ENCODE measurements at regions not wholly inside any gene's neighbourhood (a gene's known extent, or its start where the extent isn't known, plus 50 kb on each side); places are given as distances from the start of the nearest gene placed in this dataset.

DNA sequence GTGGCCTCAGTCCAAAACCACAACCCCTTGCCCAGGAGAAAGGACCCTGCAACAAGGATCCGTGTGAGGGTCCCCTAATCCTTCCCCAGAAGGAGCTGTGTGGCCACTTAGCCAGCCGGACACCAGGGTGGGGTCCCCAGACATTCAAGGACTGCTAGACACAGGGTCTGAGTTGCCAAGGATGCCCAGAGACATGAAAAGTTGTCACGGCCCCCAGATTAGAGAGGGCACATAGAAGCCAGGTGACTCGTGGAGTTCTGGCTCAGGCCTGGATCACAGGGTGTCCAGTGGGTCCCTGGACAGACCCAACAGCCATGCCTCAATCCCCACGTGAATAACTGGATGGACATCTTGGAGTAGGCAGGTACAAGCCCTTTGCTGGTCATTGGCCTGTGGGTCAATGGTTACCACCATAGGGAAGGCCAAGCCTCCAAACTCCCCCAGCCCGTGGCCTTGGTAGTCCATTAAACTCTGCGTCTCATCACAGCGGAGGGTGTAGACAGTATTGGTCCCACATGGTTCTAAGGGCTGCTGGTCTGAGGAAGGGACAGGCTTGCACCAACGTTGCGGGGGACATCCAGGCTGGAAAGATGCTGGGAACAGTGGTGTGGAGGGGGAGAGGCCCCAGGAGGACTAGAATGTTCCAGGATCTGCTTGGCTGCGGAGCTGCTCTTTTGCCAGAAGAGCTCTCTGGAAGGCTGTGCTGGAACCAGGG, 205.9 kb upstream of the PPP2R2D start:
- no peak for DNase-seq (ENCODE audit: low read depth)
- TF ChIP-seq, protein P1, sequence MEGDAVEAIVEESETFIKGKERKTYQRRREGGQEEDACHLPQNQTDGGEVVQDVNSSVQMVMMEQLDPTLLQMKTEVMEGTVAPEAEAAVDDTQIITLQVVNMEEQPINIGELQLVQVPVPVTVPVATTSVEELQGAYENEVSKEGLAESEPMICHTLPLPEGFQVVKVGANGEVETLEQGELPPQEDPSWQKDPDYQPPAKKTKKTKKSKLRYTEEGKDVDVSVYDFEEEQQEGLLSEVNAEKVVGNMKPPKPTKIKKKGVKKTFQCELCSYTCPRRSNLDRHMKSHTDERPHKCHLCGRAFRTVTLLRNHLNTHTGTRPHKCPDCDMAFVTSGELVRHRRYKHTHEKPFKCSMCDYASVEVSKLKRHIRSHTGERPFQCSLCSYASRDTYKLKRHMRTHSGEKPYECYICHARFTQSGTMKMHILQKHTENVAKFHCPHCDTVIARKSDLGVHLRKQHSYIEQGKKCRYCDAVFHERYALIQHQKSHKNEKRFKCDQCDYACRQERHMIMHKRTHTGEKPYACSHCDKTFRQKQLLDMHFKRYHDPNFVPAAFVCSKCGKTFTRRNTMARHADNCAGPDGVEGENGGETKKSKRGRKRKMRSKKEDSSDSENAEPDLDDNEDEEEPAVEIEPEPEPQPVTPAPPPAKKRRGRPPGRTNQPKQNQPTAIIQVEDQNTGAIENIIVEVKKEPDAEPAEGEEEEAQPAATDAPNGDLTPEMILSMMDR (IDR thresholded peaks at IDR 0.05; ENCODE audit: insufficient read depth, low read depth, low read length, missing control alignments) = no peak
- H3K4me3 ChIP-seq (ENCODE audit: low read depth, low read length) = no peak overlapping the region

DNA sequence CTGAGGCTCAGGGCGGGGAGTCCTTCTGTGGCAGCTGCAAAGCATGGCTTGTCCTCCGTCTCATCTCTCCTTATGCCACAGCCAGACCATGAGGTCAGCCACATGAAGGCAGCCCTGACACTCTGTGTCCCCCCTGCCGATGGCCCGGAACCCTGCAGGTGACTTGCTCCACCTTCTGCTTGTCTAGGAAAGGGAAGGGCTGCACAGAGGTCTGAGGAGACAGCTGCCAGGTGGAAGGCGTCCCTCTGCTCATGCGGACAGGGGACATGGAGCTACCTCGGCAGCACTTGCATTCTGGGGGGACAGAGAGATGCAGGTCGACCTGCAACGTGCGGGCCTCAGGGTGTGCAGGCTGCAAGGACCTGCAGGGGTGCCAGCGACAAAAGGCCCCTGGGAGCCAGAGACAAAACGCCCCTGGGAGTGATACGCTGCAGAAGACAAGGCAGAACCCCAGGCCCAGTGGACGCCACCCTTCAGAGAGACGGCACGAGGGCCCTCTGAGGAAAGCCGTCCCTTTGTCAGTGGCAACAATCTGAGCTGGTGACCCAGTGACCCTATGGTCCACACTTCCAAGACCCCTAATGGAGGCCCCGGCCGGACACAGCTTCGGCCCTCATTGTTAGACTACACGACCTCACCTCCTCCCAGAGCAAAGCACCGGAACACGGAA, 205.2 kb upstream of the PPP2R2D start:
- TF ChIP-seq, protein P1 (IDR thresholded peaks at IDR 0.05; ENCODE audit: insufficient read depth, low read depth, low read length, missing control alignments) = no peak
- no peak for DNase-seq (ENCODE audit: low read depth)
- H3K4me3 ChIP-seq (ENCODE audit: low read depth, low read length) = no peak overlapping the region

DNA sequence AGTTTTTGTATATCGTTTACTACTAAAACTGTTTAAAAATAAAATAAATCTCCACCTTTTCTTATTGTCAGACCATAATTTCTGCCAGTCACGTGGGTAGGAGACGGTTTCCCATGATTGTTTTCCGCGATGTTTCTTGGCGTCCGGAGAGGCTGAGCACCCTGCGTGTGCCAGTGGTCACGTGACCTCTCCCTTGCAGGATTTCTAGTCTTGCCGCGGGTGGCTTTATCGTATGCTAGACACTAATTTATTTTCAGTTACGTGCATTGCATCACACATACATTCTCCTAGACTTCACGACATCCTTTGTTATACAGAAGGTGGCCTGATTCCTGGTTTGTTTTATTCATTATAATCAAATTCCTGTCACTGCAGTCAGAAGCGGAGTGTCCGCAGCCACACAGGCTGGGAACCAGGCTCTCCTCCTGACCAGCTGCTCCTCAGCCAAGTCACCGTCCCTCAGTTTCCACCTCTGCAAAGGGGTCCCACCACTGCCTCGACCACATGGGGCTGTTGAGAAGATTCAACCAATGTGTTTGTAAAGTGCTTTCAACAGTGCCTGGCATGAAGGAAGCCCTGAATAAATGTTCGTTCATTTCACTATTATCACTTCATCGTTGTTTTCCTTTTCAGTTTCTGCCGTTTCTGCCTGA, 203.2 kb upstream of the PPP2R2D start:
- TF ChIP-seq, protein P1 (IDR thresholded peaks at IDR 0.05; ENCODE audit: insufficient read depth, low read depth, low read length, missing control alignments) = no peak
- H3K4me3 ChIP-seq (ENCODE audit: low read depth, low read length) = no peak overlapping the region
- DNase-seq (ENCODE audit: low read depth) = no peak

DNA sequence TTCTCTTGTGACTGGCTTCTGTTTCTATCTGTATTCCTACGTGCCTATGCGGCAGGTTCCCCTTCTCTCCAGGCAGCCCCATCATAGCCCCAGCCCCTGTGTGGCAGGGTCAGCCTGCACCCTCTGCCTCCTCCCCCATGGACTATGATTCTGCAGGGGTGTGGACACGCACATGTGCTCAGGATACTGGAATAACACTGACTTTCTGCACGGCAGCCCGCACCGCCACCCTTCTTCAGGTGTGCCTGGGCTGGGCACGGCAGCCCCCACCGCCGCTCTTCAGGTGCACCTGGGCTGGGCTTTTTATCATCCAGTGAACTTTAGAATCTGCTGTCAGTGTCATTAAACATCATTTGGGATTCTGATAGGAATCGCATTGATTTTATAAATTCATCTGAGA, 202.6 kb upstream of the PPP2R2D start:
- TF ChIP-seq, protein P1 (IDR thresholded peaks at IDR 0.05; ENCODE audit: insufficient read depth, low read depth, low read length, missing control alignments) = no peak
- H3K4me3 ChIP-seq (ENCODE audit: low read depth, low read length) = no peak overlapping the region

DNA sequence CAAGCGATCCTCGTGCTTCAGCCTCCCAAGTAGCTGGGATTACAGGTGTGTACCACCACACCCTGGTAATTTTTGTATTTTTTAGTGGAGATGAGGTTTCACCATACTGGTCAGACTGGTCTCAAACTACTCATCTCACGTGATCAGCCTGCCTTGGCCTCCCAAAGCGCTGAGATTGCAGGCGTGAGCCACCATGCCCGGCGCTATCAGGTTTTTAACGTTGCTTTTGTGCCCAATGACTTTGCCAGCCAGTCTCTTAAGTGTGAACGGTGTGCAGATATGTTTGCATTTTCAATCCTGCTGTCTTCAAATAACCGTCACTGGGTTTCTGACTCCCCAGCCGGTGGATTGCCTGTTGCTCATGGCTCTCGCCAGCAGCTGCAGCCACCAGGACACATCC, 201.8 kb upstream of the PPP2R2D start:
- TF ChIP-seq, protein P1 (IDR thresholded peaks at IDR 0.05; ENCODE audit: insufficient read depth, low read depth, low read length, missing control alignments) = no peak
- DNase-seq (ENCODE audit: low read depth) = no peak
- no peak overlapping the region for H3K4me3 ChIP-seq (ENCODE audit: low read depth, low read length)

More for the DNA sequence above, 202.6 kb upstream of the PPP2R2D start:
- DNase-seq (ENCODE audit: low read depth) = no peak

DNA sequence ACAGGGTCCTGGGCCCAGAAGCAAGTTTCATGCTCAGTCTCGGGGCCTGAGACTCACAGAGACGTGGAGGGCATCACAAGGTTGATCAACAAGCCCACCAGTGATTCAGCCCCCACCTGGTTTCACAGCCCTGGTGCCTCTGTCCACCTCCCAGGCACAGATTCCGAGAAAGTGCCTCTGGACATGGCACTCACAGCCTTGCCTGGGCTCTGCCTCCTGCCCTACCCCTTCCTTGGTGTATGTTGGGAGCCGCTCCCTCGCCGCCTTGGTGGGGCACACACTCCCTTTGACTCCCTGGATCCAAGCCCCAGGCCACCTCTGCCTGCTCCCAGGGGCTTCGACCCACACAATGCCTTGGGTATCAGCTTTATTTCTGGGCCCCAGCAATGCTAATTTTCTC, 200.8 kb upstream of the PPP2R2D start:
- H3K4me3 ChIP-seq (ENCODE audit: low read depth, low read length) = no peak overlapping the region
- DNase-seq (ENCODE audit: low read depth) = no peak
- TF ChIP-seq, protein P1 (IDR thresholded peaks at IDR 0.05; ENCODE audit: insufficient read depth, low read depth, low read length, missing control alignments) = no peak
